PFSK-1 (cell line): ENCODE measurements at regions not wholly inside any gene's neighbourhood (a gene's known extent, or its start where the extent isn't known, plus 50 kb on each side); places are given as distances from the start of the nearest gene placed in this dataset.

Experiments used
- FOXP2 ChIP-seq: optimal IDR thresholded peaks from 2 replicates; pipeline ENCODE3; 2011; ENCODE audit warnings: borderline replicate concordance, control low read depth, inconsistent platforms; ENCODE audit not compliant: insufficient read depth; ENCODE audit errors: extremely low read length, extremely low read depth
- POLR2AphosphoS5 ChIP-seq: IDR thresholded peaks from 2 replicates; pipeline ENCODE4 v1.6.1; 2012; ENCODE audit warnings: low read depth, mild to moderate bottlenecking, control low read depth, low read length, moderate library complexity
- SIN3A ChIP-seq: IDR thresholded peaks from 2 replicates; pipeline ENCODE4 v1.6.1; 2012; ENCODE audit warnings: mild to moderate bottlenecking, low read length, moderate library complexity, borderline replicate concordance; ENCODE audit not compliant: insufficient read depth
- TAF1 ChIP-seq: IDR thresholded peaks from 2 replicates; pipeline ENCODE4 v1.6.1; 2012; ENCODE audit warnings: low read length, control low read depth, borderline replicate concordance; ENCODE audit not compliant: insufficient read depth
- TF ChIP-seq, protein P1 (sequence below), 2 experiments: IDR thresholded peaks; 2 replicates each; pipeline versions ENCODE4 v1.6.1 to v1.8.0; 2011 to 2012; ENCODE audit warnings: low read depth in 2 of 2, low read length in 2 of 2, control low read depth in 1 of 2, inconsistent platforms in 1 of 2, mild to moderate bottlenecking in 1 of 2, moderate library complexity in 1 of 2; ENCODE audit not compliant: insufficient read depth in 1 of 2

DNA sequence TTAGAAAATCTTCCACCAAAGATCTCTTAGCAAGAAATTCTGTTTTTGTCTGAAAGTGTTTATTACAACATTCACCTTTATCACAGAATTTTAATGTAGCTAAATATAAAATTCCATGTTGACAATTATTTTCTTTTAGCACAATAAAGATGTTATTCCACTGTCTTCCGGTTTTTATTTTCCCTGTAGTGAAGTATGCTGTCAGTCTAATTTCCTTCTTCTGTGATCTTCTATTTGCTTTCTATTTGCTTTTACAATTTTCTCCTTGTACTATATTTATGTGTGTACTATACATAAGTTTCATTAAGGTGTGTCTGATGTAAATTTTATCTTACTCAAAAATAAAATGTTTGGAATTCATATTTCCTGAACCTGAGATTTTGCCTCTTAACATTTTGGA is 117.5 kb upstream of the PPP2R3A start:
- TF ChIP-seq SIN3A: no peak
- TF ChIP-seq, protein P1, sequence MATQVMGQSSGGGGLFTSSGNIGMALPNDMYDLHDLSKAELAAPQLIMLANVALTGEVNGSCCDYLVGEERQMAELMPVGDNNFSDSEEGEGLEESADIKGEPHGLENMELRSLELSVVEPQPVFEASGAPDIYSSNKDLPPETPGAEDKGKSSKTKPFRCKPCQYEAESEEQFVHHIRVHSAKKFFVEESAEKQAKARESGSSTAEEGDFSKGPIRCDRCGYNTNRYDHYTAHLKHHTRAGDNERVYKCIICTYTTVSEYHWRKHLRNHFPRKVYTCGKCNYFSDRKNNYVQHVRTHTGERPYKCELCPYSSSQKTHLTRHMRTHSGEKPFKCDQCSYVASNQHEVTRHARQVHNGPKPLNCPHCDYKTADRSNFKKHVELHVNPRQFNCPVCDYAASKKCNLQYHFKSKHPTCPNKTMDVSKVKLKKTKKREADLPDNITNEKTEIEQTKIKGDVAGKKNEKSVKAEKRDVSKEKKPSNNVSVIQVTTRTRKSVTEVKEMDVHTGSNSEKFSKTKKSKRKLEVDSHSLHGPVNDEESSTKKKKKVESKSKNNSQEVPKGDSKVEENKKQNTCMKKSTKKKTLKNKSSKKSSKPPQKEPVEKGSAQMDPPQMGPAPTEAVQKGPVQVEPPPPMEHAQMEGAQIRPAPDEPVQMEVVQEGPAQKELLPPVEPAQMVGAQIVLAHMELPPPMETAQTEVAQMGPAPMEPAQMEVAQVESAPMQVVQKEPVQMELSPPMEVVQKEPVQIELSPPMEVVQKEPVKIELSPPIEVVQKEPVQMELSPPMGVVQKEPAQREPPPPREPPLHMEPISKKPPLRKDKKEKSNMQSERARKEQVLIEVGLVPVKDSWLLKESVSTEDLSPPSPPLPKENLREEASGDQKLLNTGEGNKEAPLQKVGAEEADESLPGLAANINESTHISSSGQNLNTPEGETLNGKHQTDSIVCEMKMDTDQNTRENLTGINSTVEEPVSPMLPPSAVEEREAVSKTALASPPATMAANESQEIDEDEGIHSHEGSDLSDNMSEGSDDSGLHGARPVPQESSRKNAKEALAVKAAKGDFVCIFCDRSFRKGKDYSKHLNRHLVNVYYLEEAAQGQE (IDR thresholded peaks at IDR 0.05; ENCODE audit: insufficient read depth in 1 of 2, low read depth in 2 of 2, low read length in 2 of 2): no peak
- TF ChIP-seq POLR2AphosphoS5: no peak
- TF ChIP-seq FOXP2: no peak
- TF ChIP-seq TAF1: no peak

DNA sequence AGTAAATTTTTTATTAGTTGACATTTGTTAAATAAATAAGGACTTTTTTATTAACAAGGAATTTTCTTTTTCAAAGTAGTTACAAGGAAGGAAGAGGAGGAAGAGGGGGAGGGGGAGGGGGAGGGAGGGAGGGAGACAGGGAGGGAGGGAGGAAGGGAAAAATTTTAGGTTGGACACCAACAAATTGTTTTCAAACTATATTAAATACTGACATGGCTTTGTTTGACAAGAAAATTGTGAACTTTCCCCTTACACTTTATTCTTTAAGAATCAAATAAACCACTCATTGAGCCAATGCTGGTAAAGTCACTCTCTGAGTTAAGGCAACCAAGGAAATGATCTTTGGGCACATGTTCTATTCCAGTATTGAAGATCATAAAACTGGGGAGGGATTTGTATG is 115.7 kb upstream of the PPP2R3A start:
- TF ChIP-seq, protein P1 (IDR thresholded peaks at IDR 0.05; ENCODE audit: insufficient read depth in 1 of 2, low read depth in 2 of 2, low read length in 2 of 2): no peak
- TF ChIP-seq SIN3A (no peak), POLR2AphosphoS5 (no peak), TAF1 (no peak), FOXP2 (no peak)

DNA sequence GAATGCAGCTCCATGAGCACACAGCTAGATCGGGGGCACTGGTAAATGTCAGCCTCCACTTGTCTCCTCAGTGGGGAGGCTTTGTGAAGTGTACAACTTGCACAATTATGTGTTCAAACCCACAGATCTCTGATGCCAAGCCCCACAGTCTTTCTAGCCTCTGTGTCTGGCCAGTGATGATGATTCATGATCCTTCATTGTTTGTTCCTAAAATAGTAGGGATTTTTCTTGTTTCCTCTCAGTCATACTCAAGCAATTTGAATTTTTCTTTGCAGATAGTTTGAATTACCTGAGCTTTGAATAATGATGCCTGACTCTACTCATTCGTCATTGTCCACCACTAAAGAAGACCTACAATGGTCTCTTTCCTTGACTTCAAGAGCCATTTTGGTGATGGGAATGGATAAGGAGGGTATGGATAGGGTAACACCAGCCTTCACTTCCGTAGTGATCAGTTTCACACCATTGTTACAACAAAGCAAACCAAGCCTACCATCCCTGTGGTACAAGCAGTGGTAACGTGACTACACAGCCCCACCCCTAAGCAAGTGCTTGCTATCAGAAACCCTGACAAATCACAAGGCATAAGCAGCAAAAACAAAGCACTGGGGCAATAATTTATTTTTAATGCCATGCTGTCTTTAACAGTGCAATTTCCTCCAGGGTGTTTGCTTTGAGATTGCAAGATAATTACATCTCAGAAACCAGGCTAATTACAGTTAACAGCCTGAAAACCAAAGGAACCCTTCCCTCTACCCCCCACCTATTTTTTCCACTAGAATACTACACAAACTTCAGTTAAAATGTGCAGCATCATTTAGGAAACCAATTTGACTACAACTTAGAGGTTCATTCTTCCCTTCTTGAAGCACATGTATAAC is 114.1 kb upstream of the PPP2R3A start:
- TF ChIP-seq FOXP2 (no peak), SIN3A (no peak), POLR2AphosphoS5 (no peak), TAF1 (no peak)
- TF ChIP-seq, protein P1 (IDR thresholded peaks at IDR 0.05; ENCODE audit: insufficient read depth in 1 of 2, low read depth in 2 of 2, low read length in 2 of 2): no peak

DNA sequence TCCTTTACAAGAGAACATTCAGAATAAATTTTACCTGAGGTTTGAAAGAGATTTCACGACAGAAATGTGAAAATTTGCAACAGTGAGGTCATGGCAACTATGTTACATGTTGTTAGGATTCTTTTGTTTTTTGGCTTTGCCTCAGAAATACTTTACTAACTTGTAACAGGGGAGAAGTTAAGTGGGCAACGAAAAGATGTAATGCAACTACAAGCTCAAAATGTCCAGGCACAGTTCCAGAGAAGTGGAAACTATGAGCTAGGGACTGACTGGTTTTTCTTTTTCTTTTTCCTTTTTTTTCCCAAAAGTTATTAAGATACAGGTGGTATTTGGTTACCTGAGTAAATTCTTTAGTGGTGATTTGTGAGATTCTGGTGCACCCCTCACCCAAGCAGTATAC is 111.5 kb upstream of the PPP2R3A start:
- TF ChIP-seq, protein P1 (IDR thresholded peaks at IDR 0.05; ENCODE audit: insufficient read depth in 1 of 2, low read depth in 2 of 2, low read length in 2 of 2): no peak
- no peak for TF ChIP-seq TAF1
- TF ChIP-seq POLR2AphosphoS5: no peak
- TF ChIP-seq SIN3A: no peak
- no peak for TF ChIP-seq FOXP2

DNA sequence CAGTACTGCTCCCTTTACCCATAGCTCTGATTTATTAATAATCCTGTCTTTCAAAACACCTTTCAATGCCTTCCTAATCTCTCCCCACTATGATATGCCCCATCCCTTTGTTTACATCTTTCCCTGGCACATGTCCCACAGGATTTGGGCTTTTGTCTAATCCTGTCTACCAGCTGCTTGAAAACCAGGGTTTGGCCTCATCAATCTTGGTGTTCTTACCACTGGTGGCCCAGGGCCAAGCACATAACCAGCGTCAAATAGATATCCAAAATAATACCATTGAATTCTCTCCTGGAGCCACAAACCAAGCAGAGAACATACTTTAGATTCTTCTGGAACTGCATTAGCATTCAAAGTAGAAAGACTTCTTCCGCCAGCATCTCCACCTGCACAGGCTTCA is 104.8 kb upstream of the PPP2R3A start:
- TF ChIP-seq TAF1 (no peak), POLR2AphosphoS5 (no peak)

DNA sequence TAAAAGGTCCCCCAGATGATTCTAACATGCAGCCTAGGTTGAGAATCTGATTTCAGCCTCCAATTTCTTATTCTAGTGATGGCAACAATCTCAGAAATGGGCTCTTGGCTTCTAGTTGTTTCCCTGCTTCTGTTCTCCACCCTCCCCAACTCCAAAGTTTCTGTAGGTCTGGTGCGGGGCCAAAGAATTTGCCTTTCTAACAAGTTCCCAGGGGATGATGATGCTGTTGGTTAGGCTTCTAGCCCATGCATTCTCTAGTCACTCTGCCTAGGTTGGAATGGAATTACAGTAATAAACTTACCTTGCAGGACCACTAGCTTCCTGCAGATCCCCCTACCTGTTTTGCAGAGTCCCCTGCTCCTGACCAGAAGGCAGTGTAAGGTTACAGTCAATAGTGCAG is 103.2 kb upstream of the PPP2R3A start:
- TF ChIP-seq POLR2AphosphoS5 (no peak), FOXP2 (no peak)
- TF ChIP-seq, protein P1 (IDR thresholded peaks at IDR 0.05; ENCODE audit: insufficient read depth in 1 of 2, low read depth in 2 of 2, low read length in 2 of 2): no peak
